ENCODE measurements at regions not wholly inside any gene's neighbourhood (a gene's known extent, or its start where the extent isn't known, plus 50 kb on each side); places are given as distances from the start of the nearest gene placed in this dataset.
"Not testable (repeated sequence)": the region's sequence is repeated elsewhere in the genome, so short reads cannot be mapped to it uniquely, and the experiment has no call there.

- no peak overlapping the region for H3K4me3 ChIP-seq (ENCODE audit: low read depth, low read length)
- no peak for DNase-seq (ENCODE audit: low read depth)
- TF ChIP-seq CTCF (IDR thresholded peaks at IDR 0.05; ENCODE audit: insufficient read depth, low read depth, low read length), result no peak
Measured at GRCh38 chr4:179695175-179695574, 2252.9 kb upstream of the AGA start.

- TF ChIP-seq CTCF (IDR thresholded peaks at IDR 0.05; ENCODE audit: insufficient read depth, low read depth, low read length), result no peak
- no peak for DNase-seq (ENCODE audit: low read depth)
- no peak overlapping the region for H3K4me3 ChIP-seq (ENCODE audit: low read depth, low read length)
Measured at GRCh38 chr4:179698321-179698720, 2256.1 kb upstream of the AGA start.

- no peak for TF ChIP-seq CTCF (IDR thresholded peaks at IDR 0.05; ENCODE audit: insufficient read depth, low read depth, low read length)
- no peak overlapping the region for H3K4me3 ChIP-seq (ENCODE audit: low read depth, low read length)
Measured at GRCh38 chr4:179709961-179710624, 2267.9 kb upstream of the AGA start.

GRCh38 chr4:179719766-179720450 lies 2277.7 kb upstream of the AGA start:
- DNase-seq (ENCODE audit: low read depth), result no peak
- no peak overlapping the region for H3K4me3 ChIP-seq (ENCODE audit: low read depth, low read length)
- no peak for TF ChIP-seq CTCF (IDR thresholded peaks at IDR 0.05; ENCODE audit: insufficient read depth, low read depth, low read length)

More at GRCh38 chr4:179709961-179710624, 2267.9 kb upstream of the AGA start:
- DNase-seq (ENCODE audit: low read depth), result no peak

GRCh38 chr4:179726491-179726890 lies 2284.3 kb upstream of the AGA start:
- not testable (repeated sequence) for H3K4me3 ChIP-seq (ENCODE audit: low read depth, low read length); DNase-seq (ENCODE audit: low read depth)

- no peak for TF ChIP-seq CTCF (IDR thresholded peaks at IDR 0.05; ENCODE audit: insufficient read depth, low read depth, low read length)
- DNase-seq (ENCODE audit: low read depth), result no peak
- no peak overlapping the region for H3K4me3 ChIP-seq (ENCODE audit: low read depth, low read length)
Measured at GRCh38 chr4:179728305-179728704, 2286.1 kb upstream of the AGA start.

- H3K4me3 ChIP-seq (ENCODE audit: low read depth, low read length); DNase-seq (ENCODE audit: low read depth): not testable (repeated sequence)
Measured at GRCh38 chr4:179736820-179737219, 2294.6 kb upstream of the AGA start.

- no peak overlapping the region for H3K4me3 ChIP-seq (ENCODE audit: low read depth, low read length)
- no peak for TF ChIP-seq CTCF (IDR thresholded peaks at IDR 0.05; ENCODE audit: insufficient read depth, low read depth, low read length)
- DNase-seq (ENCODE audit: low read depth), result no peak
Measured at GRCh38 chr4:179738822-179739221, 2296.6 kb upstream of the AGA start.
